ENCODE measurements at regions not wholly inside any gene's neighbourhood (a gene's known extent, or its start where the extent isn't known, plus 50 kb on each side); places are given as distances from the start of the nearest gene placed in this dataset.

- TF ChIP-seq CTCF (IDR thresholded peaks at IDR 0.05 in 8 of 11, conservative IDR thresholded peaks at IDR 0.05 in 3 of 11): no peak
- no peak for TF ChIP-seq POLR2AphosphoS5 (IDR thresholded peaks at IDR 0.05)
- TF ChIP-seq POLR2A (IDR thresholded peaks at IDR 0.05): no peak
Measured at GRCh38 chr5:163696579-163696887, 191.1 kb downstream of the MAT2B start.
